Sigmoid colon (tissue), 4 donors: ENCODE measurements at regions not wholly inside any gene's neighbourhood (a gene's known extent, or its start where the extent isn't known, plus 50 kb on each side); places are given as distances from the start of the nearest gene placed in this dataset.

Experiments
- POLR2A ChIP-seq, 2 donors: fragments of 450-650 bp; IDR thresholded peaks; one replicate each; pipeline ENCODE4 v1.6.1; 2016; ENCODE audit warnings: antibody characterized with exemption in 2 of 2, mild to moderate bottlenecking in 2 of 2, moderate library complexity in 2 of 2
- POLR2AphosphoS5 ChIP-seq, 4 donors: sonication (generic); formaldehyde crosslinking; IDR thresholded peaks; one replicate each; pipeline ENCODE4 v1.6.1; 2017; ENCODE audit warnings: antibody characterized with exemption in 4 of 4
- TF ChIP-seq, protein P1 (sequence below), 4 experiments: fragments of 450-650 bp in 3 of 4; fragments of 200-600 bp in 1 of 4; IDR thresholded peaks; one replicate each; pipeline ENCODE4 v1.5.1; 2016 to 2019; ENCODE audit warnings: antibody characterized with exemption in 4 of 4, mild to moderate bottlenecking in 3 of 4, moderate library complexity in 2 of 4

DNA sequence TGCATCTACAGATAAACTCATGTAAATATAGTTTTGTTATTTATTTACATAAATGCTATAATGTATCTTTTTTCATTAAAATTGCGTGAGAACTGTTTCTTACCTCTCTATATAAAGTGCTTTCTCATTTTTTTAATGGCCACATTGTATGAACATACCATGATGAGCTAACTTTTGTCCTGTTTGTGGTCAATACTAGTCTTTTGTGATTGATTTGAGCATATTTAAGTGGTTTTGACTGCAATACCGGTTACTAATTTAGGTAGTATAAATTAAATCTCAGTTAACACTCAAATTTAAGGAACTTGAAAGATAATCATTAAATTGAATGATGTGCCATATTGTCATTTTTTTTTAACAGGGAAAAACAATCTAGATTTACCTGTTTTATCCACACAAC, 108.2 kb downstream of the HAUS1 start:
- TF ChIP-seq, protein P1, sequence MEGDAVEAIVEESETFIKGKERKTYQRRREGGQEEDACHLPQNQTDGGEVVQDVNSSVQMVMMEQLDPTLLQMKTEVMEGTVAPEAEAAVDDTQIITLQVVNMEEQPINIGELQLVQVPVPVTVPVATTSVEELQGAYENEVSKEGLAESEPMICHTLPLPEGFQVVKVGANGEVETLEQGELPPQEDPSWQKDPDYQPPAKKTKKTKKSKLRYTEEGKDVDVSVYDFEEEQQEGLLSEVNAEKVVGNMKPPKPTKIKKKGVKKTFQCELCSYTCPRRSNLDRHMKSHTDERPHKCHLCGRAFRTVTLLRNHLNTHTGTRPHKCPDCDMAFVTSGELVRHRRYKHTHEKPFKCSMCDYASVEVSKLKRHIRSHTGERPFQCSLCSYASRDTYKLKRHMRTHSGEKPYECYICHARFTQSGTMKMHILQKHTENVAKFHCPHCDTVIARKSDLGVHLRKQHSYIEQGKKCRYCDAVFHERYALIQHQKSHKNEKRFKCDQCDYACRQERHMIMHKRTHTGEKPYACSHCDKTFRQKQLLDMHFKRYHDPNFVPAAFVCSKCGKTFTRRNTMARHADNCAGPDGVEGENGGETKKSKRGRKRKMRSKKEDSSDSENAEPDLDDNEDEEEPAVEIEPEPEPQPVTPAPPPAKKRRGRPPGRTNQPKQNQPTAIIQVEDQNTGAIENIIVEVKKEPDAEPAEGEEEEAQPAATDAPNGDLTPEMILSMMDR (IDR thresholded peaks at IDR 0.05): no peak
- TF ChIP-seq POLR2A (IDR thresholded peaks at IDR 0.05): no peak
- TF ChIP-seq POLR2AphosphoS5 (IDR thresholded peaks at IDR 0.05): no peak
